GM12891 (cell line): ENCODE measurements at regions not wholly inside any gene's neighbourhood (a gene's known extent, or its start where the extent isn't known, plus 50 kb on each side); places are given as distances from the start of the nearest gene placed in this dataset.

Source experiments
- PAX5 ChIP-seq: IDR thresholded peaks from 2 replicates; pipeline ENCODE4 v1.6.1; 2011; ENCODE audit warnings: low read length, moderate library complexity, mild to moderate bottlenecking; ENCODE audit not compliant: insufficient read depth, severe bottlenecking
- POLR2A ChIP-seq: IDR thresholded peaks from 2 replicates; pipeline ENCODE4 v1.6.1; 2011; ENCODE audit warnings: low read depth, low read length, control low read depth
- POLR2AphosphoS5 ChIP-seq: IDR thresholded peaks from 2 replicates; pipeline ENCODE4 v1.6.1; 2011; ENCODE audit warnings: low read depth, low read length, control low read depth

GRCh38 chr7:115299397-115300037 is 377.6 kb downstream of the MDFIC start:
- TF ChIP-seq POLR2AphosphoS5 (no peak), POLR2A (no peak), PAX5 (no peak)
